ENCODE measurements at regions not wholly inside any gene's neighbourhood (a gene's known extent, or its start where the extent isn't known, plus 50 kb on each side); places are given as distances from the start of the nearest gene placed in this dataset.

DNA sequence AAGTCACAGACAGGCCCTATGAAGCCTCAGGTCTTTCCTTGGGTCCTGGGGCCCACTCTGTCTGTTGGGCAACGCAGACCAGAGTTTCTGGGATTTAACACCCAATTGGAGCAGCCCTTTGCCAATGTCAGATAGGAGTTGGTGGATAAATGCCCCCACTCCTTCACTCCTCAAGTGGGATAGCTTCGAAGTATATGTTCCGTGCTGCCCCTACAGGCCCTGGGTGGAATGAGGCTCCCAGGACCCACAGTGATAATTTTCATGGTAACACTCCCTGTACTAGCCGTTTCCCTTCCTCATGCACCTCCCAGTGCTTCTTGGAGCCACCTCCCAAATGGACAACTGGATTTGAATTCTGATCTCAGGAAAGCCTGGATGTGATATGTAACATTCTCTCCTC lies 145.4 kb downstream of the FOXA2 start (continued):
- 0 out of 2 replicates have a peak, but pooled peaks have one; percentile 13 for TF ChIP-seq HOXA3 (CRISPR knock-in tag; IDR thresholded peaks at IDR 0.05)
- no peak for TF ChIP-seq FOXP1 (IDR thresholded peaks at IDR 0.05)
- TF ChIP-seq FOXP1 (CRISPR knock-in tag; IDR thresholded peaks at IDR 0.05), result no peak
- TF ChIP-seq XRCC5 (optimal IDR thresholded peaks at IDR 0.05; ENCODE audit: low read length), result peak; percentile 93
- TF ChIP-seq ZFY (CRISPR knock-in tag; IDR thresholded peaks at IDR 0.05), result 0 out of 2 replicates have a peak, but pooled peaks have one; percentile 16
- TF ChIP-seq SPEN (CRISPR knock-in tag; IDR thresholded peaks at IDR 0.05; ENCODE audit: low read depth), result no peak
- TF ChIP-seq CREBL2 (CRISPR knock-in tag; IDR thresholded peaks at IDR 0.05; ENCODE audit: borderline replicate concordance), result no peak
- no peak for TF ChIP-seq ZC3H13 (CRISPR knock-in tag; IDR thresholded peaks at IDR 0.05)
- no peak for TF ChIP-seq TARDBP (CRISPR knock-in tag; IDR thresholded peaks at IDR 0.05)
- no peak for TF ChIP-seq ZNF432 (CRISPR knock-in tag; IDR thresholded peaks at IDR 0.05; ENCODE audit: borderline replicate concordance)
- TF ChIP-seq, protein P1, sequence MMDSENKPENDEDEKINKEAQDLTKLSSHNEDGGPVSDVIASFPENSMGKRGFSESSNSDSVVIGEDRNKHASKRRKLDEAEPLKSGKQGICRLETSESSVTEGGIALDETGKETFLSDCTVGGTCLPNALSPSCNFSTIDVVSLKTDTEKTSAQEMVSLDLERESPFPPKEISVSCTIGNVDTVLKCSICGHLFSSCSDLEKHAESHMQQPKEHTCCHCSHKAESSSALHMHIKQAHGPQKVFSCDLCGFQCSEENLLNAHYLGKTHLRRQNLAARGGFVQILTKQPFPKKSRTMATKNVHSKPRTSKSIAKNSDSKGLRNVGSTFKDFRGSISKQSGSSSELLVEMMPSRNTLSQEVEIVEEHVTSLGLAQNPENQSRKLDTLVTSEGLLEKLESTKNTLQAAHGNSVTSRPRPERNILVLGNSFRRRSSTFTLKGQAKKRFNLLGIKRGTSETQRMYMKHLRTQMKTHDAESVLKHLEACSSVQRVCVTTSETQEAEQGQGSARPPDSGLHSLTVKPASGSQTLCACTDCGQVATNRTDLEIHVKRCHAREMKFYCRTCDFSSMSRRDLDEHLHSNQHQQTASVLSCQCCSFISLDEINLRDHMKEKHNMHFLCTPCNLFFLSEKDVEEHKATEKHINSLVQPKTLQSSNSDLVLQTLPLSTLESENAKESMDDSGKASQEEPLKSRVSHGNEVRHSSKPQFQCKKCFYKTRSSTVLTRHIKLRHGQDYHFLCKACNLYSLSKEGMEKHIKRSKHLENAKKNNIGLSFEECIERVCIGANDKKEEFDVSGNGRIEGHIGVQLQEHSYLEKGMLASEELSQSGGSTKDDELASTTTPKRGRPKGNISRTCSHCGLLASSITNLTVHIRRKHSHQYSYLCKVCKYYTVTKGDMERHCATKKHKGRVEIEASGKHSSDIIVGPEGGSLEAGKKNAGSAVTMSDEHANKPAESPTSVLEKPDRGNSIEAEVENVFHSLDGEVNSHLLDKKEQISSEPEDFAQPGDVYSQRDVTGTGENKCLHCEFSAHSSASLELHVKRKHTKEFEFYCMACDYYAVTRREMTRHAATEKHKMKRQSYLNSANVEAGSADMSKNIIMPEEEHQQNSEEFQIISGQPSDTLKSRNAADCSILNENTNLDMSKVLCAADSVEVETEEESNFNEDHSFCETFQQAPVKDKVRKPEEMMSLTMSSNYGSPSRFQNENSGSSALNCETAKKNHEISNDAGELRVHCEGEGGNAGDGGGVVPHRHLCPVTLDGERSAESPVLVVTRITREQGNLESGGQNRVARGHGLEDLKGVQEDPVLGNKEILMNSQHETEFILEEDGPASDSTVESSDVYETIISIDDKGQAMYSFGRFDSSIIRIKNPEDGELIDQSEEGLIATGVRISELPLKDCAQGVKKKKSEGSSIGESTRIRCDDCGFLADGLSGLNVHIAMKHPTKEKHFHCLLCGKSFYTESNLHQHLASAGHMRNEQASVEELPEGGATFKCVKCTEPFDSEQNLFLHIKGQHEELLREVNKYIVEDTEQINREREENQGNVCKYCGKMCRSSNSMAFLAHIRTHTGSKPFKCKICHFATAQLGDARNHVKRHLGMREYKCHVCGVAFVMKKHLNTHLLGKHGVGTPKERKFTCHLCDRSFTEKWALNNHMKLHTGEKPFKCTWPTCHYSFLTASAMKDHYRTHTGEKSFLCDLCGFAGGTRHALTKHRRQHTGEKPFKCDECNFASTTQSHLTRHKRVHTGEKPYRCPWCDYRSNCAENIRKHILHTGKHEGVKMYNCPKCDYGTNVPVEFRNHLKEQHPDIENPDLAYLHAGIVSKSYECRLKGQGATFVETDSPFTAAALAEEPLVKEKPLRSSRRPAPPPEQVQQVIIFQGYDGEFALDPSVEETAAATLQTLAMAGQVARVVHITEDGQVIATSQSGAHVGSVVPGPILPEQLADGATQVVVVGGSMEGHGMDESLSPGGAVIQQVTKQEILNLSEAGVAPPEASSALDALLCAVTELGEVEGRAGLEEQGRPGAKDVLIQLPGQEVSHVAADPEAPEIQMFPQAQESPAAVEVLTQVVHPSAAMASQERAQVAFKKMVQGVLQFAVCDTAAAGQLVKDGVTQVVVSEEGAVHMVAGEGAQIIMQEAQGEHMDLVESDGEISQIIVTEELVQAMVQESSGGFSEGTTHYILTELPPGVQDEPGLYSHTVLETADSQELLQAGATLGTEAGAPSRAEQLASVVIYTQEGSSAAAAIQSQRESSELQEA (CRISPR knock-in tag; IDR thresholded peaks at IDR 0.05; ENCODE audit: not compliant biosample characterization), result no peak
- TF ChIP-seq MED1 (CRISPR knock-in tag; IDR thresholded peaks at IDR 0.05), result 0 out of 2 replicates have a peak, but pooled peaks have one; percentile 21
- no peak for TF ChIP-seq ZNF615 (CRISPR knock-in tag; IDR thresholded peaks at IDR 0.05; ENCODE audit: borderline replicate concordance)
- TF ChIP-seq, protein P2, sequence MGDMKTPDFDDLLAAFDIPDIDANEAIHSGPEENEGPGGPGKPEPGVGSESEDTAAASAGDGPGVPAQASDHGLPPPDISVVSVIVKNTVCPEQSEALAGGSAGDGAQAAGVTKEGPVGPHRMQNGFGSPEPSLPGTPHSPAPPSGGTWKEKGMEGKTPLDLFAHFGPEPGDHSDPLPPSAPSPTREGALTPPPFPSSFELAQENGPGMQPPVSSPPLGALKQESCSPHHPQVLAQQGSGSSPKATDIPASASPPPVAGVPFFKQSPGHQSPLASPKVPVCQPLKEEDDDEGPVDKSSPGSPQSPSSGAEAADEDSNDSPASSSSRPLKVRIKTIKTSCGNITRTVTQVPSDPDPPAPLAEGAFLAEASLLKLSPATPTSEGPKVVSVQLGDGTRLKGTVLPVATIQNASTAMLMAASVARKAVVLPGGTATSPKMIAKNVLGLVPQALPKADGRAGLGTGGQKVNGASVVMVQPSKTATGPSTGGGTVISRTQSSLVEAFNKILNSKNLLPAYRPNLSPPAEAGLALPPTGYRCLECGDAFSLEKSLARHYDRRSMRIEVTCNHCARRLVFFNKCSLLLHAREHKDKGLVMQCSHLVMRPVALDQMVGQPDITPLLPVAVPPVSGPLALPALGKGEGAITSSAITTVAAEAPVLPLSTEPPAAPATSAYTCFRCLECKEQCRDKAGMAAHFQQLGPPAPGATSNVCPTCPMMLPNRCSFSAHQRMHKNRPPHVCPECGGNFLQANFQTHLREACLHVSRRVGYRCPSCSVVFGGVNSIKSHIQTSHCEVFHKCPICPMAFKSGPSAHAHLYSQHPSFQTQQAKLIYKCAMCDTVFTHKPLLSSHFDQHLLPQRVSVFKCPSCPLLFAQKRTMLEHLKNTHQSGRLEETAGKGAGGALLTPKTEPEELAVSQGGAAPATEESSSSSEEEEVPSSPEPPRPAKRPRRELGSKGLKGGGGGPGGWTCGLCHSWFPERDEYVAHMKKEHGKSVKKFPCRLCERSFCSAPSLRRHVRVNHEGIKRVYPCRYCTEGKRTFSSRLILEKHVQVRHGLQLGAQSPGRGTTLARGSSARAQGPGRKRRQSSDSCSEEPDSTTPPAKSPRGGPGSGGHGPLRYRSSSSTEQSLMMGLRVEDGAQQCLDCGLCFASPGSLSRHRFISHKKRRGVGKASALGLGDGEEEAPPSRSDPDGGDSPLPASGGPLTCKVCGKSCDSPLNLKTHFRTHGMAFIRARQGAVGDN (CRISPR knock-in tag; IDR thresholded peaks at IDR 0.05), result no peak
- no peak for TF ChIP-seq DRAP1 (CRISPR knock-in tag; IDR thresholded peaks at IDR 0.05)
- TF ChIP-seq TMF1 (CRISPR knock-in tag; IDR thresholded peaks at IDR 0.05; ENCODE audit: low read depth), result no peak
- TF ChIP-seq ZNF619 (CRISPR knock-in tag; IDR thresholded peaks at IDR 0.05), result no peak
- TF ChIP-seq FOSL2 (CRISPR knock-in tag; IDR thresholded peaks at IDR 0.05), result peak; percentile 37; the same call in 1 of the 2 replicates
- peak; percentile 57; the same call in 1 of the 2 replicates for TF ChIP-seq CBX5 (CRISPR knock-in tag; IDR thresholded peaks at IDR 0.05; ENCODE audit: borderline replicate concordance)
- TF ChIP-seq ZNF644 (CRISPR knock-in tag; IDR thresholded peaks at IDR 0.05; ENCODE audit: low read depth), result peak; percentile 53; the same call in 1 of the 2 replicates

Data from HepG2 (cell line).